ENCODE measurements at regions not wholly inside any gene's neighbourhood (a gene's known extent, or its start where the extent isn't known, plus 50 kb on each side); places are given as distances from the start of the nearest gene placed in this dataset.

DNA sequence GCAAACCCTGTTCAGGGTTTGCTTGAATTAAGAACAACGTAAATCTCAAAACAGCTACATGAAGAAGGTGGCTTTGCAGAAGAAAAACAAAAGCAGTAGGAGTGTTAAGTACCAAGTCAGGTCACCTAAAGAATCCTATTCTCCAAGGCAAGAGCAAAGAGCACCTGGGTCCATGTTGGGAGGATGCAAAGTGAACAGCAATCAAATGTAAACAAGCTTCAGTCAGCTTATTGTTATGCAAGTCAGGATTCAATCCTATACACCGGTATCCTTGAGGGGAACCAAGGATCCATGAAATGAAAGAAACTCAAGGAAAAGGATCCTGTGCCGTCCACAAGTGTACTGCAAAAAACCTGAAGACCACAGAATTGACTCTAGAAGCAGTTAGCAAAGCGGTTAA is 261.0 kb upstream of the DDX18 start:
- RAD21 ChIA-PET (ENCODE audit: low non-redundant PET in 1 of 2, low total read pairs in 2 of 2, uncharacterized antibody in 2 of 2, unreplicated experiment in 2 of 2): no interaction called here
- no peak overlapping the region for H3K4me2 ChIP-seq (ENCODE audit: low read length)
- POLR2A ChIA-PET: no interaction called here
- H3K79me2 ChIP-seq (ENCODE audit: insufficient read depth, low read length): no peaks in the 10 kb centered on the region
- no peak overlapping the region for H3K27ac ChIP-seq (ENCODE audit: low read depth, low read length)
- H3K36me3 ChIP-seq (ENCODE audit: control insufficient read depth in 1 of 2, insufficient read depth in 2 of 2, low read length in 2 of 2): no peaks in the 10 kb centered on the region
- CTCF ChIA-PET: no interaction called here
- H4K20me1 ChIP-seq (ENCODE audit: insufficient read depth): no peaks in the 10 kb centered on the region
- no TSS peak for BruUV-seq (replicated peaks)
- TF ChIP-seq SP1 (IDR thresholded peaks at IDR 0.05; ENCODE audit: low read depth): no peak
- no peak for TF ChIP-seq FOSL1 (IDR thresholded peaks at IDR 0.05; ENCODE audit: low read depth)
- no peak for TF ChIP-seq YY1 (IDR thresholded peaks at IDR 0.05; ENCODE audit: extremely low read depth, insufficient replicate concordance, low read depth, low read length)
- TF ChIP-seq POLR2A (IDR thresholded peaks at IDR 0.05; ENCODE audit: borderline replicate concordance, extremely low read depth, insufficient read depth, insufficient read length): no peak
- no peak for TF ChIP-seq JUND (IDR thresholded peaks at IDR 0.05)
- TF ChIP-seq EGR1 (IDR thresholded peaks at IDR 0.05; ENCODE audit: low read depth): no peak
- no peak for TF ChIP-seq EZH2 (IDR thresholded peaks at IDR 0.05)
- no peaks in the 10 kb centered on the region; a peak in 2 of 4 replicates for H3K9me3 ChIP-seq (ENCODE audit: control insufficient read depth in 1 of 2, insufficient read depth in 1 of 2, low read depth in 1 of 2, low read length in 2 of 2)
- intact Hi-C loops (cut with micrococcal nuclease): no loop called here
- no peaks in the 10 kb centered on the region for H3K4me1 ChIP-seq (ENCODE audit: control insufficient read depth in 1 of 2, insufficient read depth in 2 of 2, low read length in 2 of 2)
- H3K4me3 ChIP-seq (replicated peaks in 1 of 2; ENCODE audit: low read depth in 1 of 2, low read length in 2 of 2): no peak overlapping the region
- ATAC-seq (no peak), DNase-seq (ENCODE audit: low read depth, low spot score) (no peak)
- no peaks in the 10 kb centered on the region for H3K9me2 ChIP-seq (ENCODE audit: insufficient read depth)
- no peak overlapping the region for H3K9ac ChIP-seq (ENCODE audit: low read length)
- H3K27me3 ChIP-seq (ENCODE audit: insufficient read depth, low read length): no peaks in the 10 kb centered on the region
- H2AFZ ChIP-seq (ENCODE audit: low read depth, low read length, poor library complexity, severe bottlenecking): no peak overlapping the region

DNA sequence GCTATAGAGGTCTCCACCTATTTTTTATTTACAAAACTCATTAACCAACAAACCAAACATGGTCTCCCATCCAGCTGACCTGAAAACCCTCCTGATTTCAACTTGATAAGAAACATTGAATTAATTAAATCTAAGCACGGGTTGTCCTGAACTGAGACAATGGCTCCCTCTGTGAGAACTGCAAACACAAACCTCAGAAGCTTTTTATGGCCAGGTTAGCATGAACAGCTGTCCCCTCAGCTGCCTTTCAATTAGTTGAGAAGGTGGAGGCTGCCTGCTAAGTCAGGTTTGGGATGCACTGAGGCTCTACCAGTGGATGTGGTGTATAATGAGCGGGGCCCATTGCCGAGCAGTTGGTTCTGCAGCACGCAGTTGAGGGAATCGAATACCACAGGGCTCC is 258.5 kb upstream of the DDX18 start:
- ATAC-seq: no peak
- H4K20me1 ChIP-seq (ENCODE audit: insufficient read depth): no peaks in the 10 kb centered on the region
- ChIA-PET CTCF (no interaction called here), POLR2A (no interaction called here), RAD21 (ENCODE audit: low non-redundant PET in 1 of 2, low total read pairs in 2 of 2, uncharacterized antibody in 2 of 2, unreplicated experiment in 2 of 2) (no interaction called here)
- H3K79me2 ChIP-seq (ENCODE audit: insufficient read depth, low read length): no peaks in the 10 kb centered on the region
- H3K9me2 ChIP-seq (ENCODE audit: insufficient read depth): no peaks in the 10 kb centered on the region
- no peaks in the 10 kb centered on the region for H3K36me3 ChIP-seq (ENCODE audit: control insufficient read depth in 1 of 2, insufficient read depth in 2 of 2, low read length in 2 of 2)
- TF ChIP-seq FOSL1 (IDR thresholded peaks at IDR 0.05; ENCODE audit: low read depth): no peak
- no peak for TF ChIP-seq CEBPB (IDR thresholded peaks at IDR 0.05; ENCODE audit: low read depth)
- TF ChIP-seq EGR1 (IDR thresholded peaks at IDR 0.05; ENCODE audit: low read depth): no peak
- TF ChIP-seq, protein P1, sequence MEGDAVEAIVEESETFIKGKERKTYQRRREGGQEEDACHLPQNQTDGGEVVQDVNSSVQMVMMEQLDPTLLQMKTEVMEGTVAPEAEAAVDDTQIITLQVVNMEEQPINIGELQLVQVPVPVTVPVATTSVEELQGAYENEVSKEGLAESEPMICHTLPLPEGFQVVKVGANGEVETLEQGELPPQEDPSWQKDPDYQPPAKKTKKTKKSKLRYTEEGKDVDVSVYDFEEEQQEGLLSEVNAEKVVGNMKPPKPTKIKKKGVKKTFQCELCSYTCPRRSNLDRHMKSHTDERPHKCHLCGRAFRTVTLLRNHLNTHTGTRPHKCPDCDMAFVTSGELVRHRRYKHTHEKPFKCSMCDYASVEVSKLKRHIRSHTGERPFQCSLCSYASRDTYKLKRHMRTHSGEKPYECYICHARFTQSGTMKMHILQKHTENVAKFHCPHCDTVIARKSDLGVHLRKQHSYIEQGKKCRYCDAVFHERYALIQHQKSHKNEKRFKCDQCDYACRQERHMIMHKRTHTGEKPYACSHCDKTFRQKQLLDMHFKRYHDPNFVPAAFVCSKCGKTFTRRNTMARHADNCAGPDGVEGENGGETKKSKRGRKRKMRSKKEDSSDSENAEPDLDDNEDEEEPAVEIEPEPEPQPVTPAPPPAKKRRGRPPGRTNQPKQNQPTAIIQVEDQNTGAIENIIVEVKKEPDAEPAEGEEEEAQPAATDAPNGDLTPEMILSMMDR (IDR thresholded peaks at IDR 0.05 in 2 of 3, conservative IDR thresholded peaks at IDR 0.05 in 1 of 3; ENCODE audit: borderline replicate concordance in 1 of 3, insufficient read depth in 1 of 3, low read depth in 2 of 3, low read length in 2 of 3): no peak
- no peak for TF ChIP-seq POLR2AphosphoS5 (IDR thresholded peaks at IDR 0.05; ENCODE audit: low read depth, low read length)
- no peak for TF ChIP-seq TCF7L2 (IDR thresholded peaks at IDR 0.05; ENCODE audit: borderline replicate concordance, extremely low read depth, insufficient read depth, insufficient read length)
- TF ChIP-seq RAD21 (IDR thresholded peaks at IDR 0.05; ENCODE audit: low read depth): no peak
- no peak for TF ChIP-seq JUND (IDR thresholded peaks at IDR 0.05)
- TF ChIP-seq, protein P2, sequence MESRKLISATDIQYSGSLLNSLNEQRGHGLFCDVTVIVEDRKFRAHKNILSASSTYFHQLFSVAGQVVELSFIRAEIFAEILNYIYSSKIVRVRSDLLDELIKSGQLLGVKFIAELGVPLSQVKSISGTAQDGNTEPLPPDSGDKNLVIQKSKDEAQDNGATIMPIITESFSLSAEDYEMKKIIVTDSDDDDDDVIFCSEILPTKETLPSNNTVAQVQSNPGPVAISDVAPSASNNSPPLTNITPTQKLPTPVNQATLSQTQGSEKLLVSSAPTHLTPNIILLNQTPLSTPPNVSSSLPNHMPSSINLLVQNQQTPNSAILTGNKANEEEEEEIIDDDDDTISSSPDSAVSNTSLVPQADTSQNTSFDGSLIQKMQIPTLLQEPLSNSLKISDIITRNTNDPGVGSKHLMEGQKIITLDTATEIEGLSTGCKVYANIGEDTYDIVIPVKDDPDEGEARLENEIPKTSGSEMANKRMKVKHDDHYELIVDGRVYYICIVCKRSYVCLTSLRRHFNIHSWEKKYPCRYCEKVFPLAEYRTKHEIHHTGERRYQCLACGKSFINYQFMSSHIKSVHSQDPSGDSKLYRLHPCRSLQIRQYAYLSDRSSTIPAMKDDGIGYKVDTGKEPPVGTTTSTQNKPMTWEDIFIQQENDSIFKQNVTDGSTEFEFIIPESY (IDR thresholded peaks at IDR 0.05; ENCODE audit: extremely low read depth, insufficient replicate concordance, low read length): no peak
- TF ChIP-seq SIN3A (IDR thresholded peaks at IDR 0.05; ENCODE audit: low read depth): no peak
- intact Hi-C loops (cut with micrococcal nuclease): no loop called here
- H2AFZ ChIP-seq (ENCODE audit: low read depth, low read length, poor library complexity, severe bottlenecking): no peak overlapping the region
- no peak overlapping the region for H3K9ac ChIP-seq (ENCODE audit: low read length)
- no peaks in the 10 kb centered on the region for H3K27me3 ChIP-seq (ENCODE audit: insufficient read depth, low read length)
- no TSS peak for BruUV-seq (replicated peaks)
- H3K4me3 ChIP-seq (replicated peaks in 1 of 2; ENCODE audit: low read depth in 1 of 2, low read length in 2 of 2): no peak overlapping the region
- no peak overlapping the region for H3K27ac ChIP-seq (ENCODE audit: low read depth, low read length)
- no peaks in the 10 kb centered on the region; a peak in 2 of 4 replicates for H3K9me3 ChIP-seq (ENCODE audit: control insufficient read depth in 1 of 2, insufficient read depth in 1 of 2, low read depth in 1 of 2, low read length in 2 of 2)
- DNase-seq (ENCODE audit: low read depth, low spot score): no peak
- no peak overlapping the region for H3K4me2 ChIP-seq (ENCODE audit: low read length)
- no peaks in the 10 kb centered on the region for H3K4me1 ChIP-seq (ENCODE audit: control insufficient read depth in 1 of 2, insufficient read depth in 2 of 2, low read length in 2 of 2)
